ENCODE measurements at regions not wholly inside any gene's neighbourhood (a gene's known extent, or its start where the extent isn't known, plus 50 kb on each side); places are given as distances from the start of the nearest gene placed in this dataset.

GRCh38 chr3:180764481-180764880 is 85.2 kb upstream of the CCDC39 start:
- 4% methylated on average over 1 of the region's 1 CpG for WGBS (ENCODE audit: missing lambda C conversion rate)

GRCh38 chr3:180770639-180771038 is 91.3 kb upstream of the CCDC39 start:
- ATAC-seq (no peak), DNase-seq (ENCODE audit: low read depth in 1 of 2, low spot score in 1 of 2) (no peak), FAIRE-seq (no peak)
- Histone ChIP-seq H3K27ac (no peak overlapping the region), H3K9me3 (no peaks in the 10 kb centered on the region), H3K4me1 (no peaks in the 10 kb centered on the region), H3K4me3 (no peak overlapping the region), H3K4me2 (no peak overlapping the region)
- 3% methylated on average over 1 of the region's 1 CpG for WGBS (ENCODE audit: missing lambda C conversion rate)
- TF ChIP-seq RFX5 (IDR thresholded peaks at IDR 0.05): no peak
- no peak for TF ChIP-seq SMC3 (IDR thresholded peaks at IDR 0.05)
- TF ChIP-seq FOXS1 (CRISPR knock-in tag; IDR thresholded peaks at IDR 0.05): no peak
- TF ChIP-seq HEYL (CRISPR knock-in tag; IDR thresholded peaks at IDR 0.05): no peak
- TF ChIP-seq ZNF302 (CRISPR knock-in tag; IDR thresholded peaks at IDR 0.05): no peak
- no peak for TF ChIP-seq E2F6 (IDR thresholded peaks at IDR 0.05; ENCODE audit: borderline replicate concordance, low read depth)
- no peak for TF ChIP-seq PBX3 (IDR thresholded peaks at IDR 0.05)
- no peak for TF ChIP-seq ZC3H11A (IDR thresholded peaks at IDR 0.05)
- no peak for TF ChIP-seq HOXB5 (CRISPR knock-in tag; IDR thresholded peaks at IDR 0.05)
- TF ChIP-seq HES2 (IDR thresholded peaks at IDR 0.05): no peak
- no peak for TF ChIP-seq SREBF2 (IDR thresholded peaks at IDR 0.05)
- TF ChIP-seq JUN (IDR thresholded peaks at IDR 0.05): no peak
- no peak for TF ChIP-seq TFCP2L1 (CRISPR knock-in tag; IDR thresholded peaks at IDR 0.05)
- TF ChIP-seq KDM5A (IDR thresholded peaks at IDR 0.05): no peak
- no peak for TF ChIP-seq KDM1A (IDR thresholded peaks at IDR 0.05; ENCODE audit: low read depth)
- TF ChIP-seq NFE2L2 (conservative IDR thresholded peaks at IDR 0.05; ENCODE audit: low read length): no peak
- TF ChIP-seq GATA3 (IDR thresholded peaks at IDR 0.05; ENCODE audit: borderline replicate concordance): no peak
- TF ChIP-seq MAX (IDR thresholded peaks at IDR 0.05): no peak
- ChIA-PET CTCF (no interaction called here), POLR2A (no interaction called here)

More at GRCh38 chr3:180764481-180764880, 85.2 kb upstream of the CCDC39 start:
- POLR2A ChIA-PET: no interaction called here
- ATAC-seq (no peak), DNase-seq (ENCODE audit: low read depth in 1 of 2, low spot score in 1 of 2) (no peak), FAIRE-seq (no peak)
- no peaks in the 10 kb centered on the region for H3K9me3 ChIP-seq
- no peak overlapping the region for H3K4me2 ChIP-seq
- H3K4me3 ChIP-seq: no peak overlapping the region
- CTCF ChIA-PET: no interaction called here
- no peaks in the 10 kb centered on the region for H3K4me1 ChIP-seq
- no peak overlapping the region for H3K27ac ChIP-seq
- peak; percentile 59 for TF ChIP-seq MAFK (IDR thresholded peaks at IDR 0.05; ENCODE audit: partially characterized antibody)
- no peak for TF ChIP-seq MYC (IDR thresholded peaks at IDR 0.05; ENCODE audit: borderline replicate concordance, low read length)
- no peak for TF ChIP-seq PHF8 (IDR thresholded peaks at IDR 0.05; ENCODE audit: borderline replicate concordance, low read depth)
- TF ChIP-seq JUNB (IDR thresholded peaks at IDR 0.05): no peak
- no peak for TF ChIP-seq RAD21 (conservative IDR thresholded peaks at IDR 0.05 in 1 of 2, IDR thresholded peaks at IDR 0.05 in 1 of 2)
- no peak for TF ChIP-seq ZC3H11A (IDR thresholded peaks at IDR 0.05)
- no peak for TF ChIP-seq CHD2 (IDR thresholded peaks at IDR 0.05; ENCODE audit: low read length, partially characterized antibody)
- TF ChIP-seq JUN (IDR thresholded peaks at IDR 0.05): no peak

- H3K4me3 ChIP-seq: no peak overlapping the region
These were observed 97.1 kb upstream of the CCDC39 start for GRCh38 chr3:180776433-180776832.

More at GRCh38 chr3:180776433-180776832, 97.1 kb upstream of the CCDC39 start:
- Histone ChIP-seq H3K4me1 (no peaks in the 10 kb centered on the region), H3K4me2 (no peak overlapping the region), H3K9me3 (no peaks in the 10 kb centered on the region), H3K27ac (no peak overlapping the region)
- TF ChIP-seq RARB (CRISPR knock-in tag; IDR thresholded peaks at IDR 0.05) (no peak), ZFP36 (IDR thresholded peaks at IDR 0.05; ENCODE audit: borderline replicate concordance, partially characterized antibody) (peak; percentile 60)
- POLR2A ChIA-PET: no interaction called here
- WGBS (ENCODE audit: missing lambda C conversion rate): 0% methylated on average over 2 of the region's 4 CpGs
- no peak for FAIRE-seq
- DNase-seq (ENCODE audit: low read depth in 1 of 2, low spot score in 1 of 2): no peak
- no peak for ATAC-seq
- CTCF ChIA-PET: no interaction called here
